ENCODE measurements at regions not wholly inside any gene's neighbourhood (a gene's known extent, or its start where the extent isn't known, plus 50 kb on each side); places are given as distances from the start of the nearest gene placed in this dataset.

DNA sequence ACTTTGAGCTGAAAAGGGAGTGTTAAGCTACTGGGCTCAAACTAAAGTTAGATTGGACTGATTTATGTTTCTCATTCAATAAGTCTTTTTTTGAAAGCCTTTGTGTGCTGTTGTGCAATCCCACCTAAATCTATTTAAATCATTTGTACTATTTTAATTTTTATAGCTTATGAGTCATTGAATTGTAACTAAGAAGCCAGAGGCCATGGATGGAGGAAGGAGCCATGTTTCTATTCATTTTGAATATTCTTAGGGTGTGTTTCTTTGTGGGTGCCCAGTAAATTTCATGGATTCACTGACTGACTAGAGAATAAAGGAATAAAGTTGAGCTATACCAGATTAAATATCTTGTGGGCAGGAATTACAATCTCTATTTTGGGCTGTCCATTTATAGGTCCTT is 238.5 kb downstream of the KIF4B start:
- TF ChIP-seq POLR2A (IDR thresholded peaks at IDR 0.05; ENCODE audit: low read depth, low read length) (no peak), MAFK (IDR thresholded peaks at IDR 0.05; ENCODE audit: low read depth, low read length) (no peak), RAD21 (IDR thresholded peaks at IDR 0.05; ENCODE audit: low read length) (no peak), FOS (IDR thresholded peaks at IDR 0.05; ENCODE audit: low read depth, low read length) (no peak), MAZ (IDR thresholded peaks at IDR 0.05; ENCODE audit: borderline replicate concordance, low read depth, low read length) (no peak), CHD1 (IDR thresholded peaks at IDR 0.05; ENCODE audit: low read depth, low read length) (no peak)
- TF ChIP-seq, protein P1, sequence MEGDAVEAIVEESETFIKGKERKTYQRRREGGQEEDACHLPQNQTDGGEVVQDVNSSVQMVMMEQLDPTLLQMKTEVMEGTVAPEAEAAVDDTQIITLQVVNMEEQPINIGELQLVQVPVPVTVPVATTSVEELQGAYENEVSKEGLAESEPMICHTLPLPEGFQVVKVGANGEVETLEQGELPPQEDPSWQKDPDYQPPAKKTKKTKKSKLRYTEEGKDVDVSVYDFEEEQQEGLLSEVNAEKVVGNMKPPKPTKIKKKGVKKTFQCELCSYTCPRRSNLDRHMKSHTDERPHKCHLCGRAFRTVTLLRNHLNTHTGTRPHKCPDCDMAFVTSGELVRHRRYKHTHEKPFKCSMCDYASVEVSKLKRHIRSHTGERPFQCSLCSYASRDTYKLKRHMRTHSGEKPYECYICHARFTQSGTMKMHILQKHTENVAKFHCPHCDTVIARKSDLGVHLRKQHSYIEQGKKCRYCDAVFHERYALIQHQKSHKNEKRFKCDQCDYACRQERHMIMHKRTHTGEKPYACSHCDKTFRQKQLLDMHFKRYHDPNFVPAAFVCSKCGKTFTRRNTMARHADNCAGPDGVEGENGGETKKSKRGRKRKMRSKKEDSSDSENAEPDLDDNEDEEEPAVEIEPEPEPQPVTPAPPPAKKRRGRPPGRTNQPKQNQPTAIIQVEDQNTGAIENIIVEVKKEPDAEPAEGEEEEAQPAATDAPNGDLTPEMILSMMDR (conservative IDR thresholded peaks at IDR 0.05; ENCODE audit: low read depth, low read length), result no peak
- TF ChIP-seq, protein P2, sequence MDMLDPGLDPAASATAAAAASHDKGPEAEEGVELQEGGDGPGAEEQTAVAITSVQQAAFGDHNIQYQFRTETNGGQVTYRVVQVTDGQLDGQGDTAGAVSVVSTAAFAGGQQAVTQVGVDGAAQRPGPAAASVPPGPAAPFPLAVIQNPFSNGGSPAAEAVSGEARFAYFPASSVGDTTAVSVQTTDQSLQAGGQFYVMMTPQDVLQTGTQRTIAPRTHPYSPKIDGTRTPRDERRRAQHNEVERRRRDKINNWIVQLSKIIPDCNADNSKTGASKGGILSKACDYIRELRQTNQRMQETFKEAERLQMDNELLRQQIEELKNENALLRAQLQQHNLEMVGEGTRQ (IDR thresholded peaks at IDR 0.05; ENCODE audit: low read depth, low read length), result no peak
